D721Med (cell line): ENCODE measurements at regions not wholly inside any gene's neighbourhood (a gene's known extent, or its start where the extent isn't known, plus 50 kb on each side); places are given as distances from the start of the nearest gene placed in this dataset.

Experiments
- DNase-seq: peaks from one replicate; pipeline ENCODE4 v3.0.0; 2011; ENCODE audit warnings: low spot score; ENCODE audit not compliant: insufficient read length
- FAIRE-seq: peaks from 2 replicates; lab custom pipeline; 2011; peaks lifted over from hg19 to GRCh38; lab: Jason Lieb, UNC
- TF ChIP-seq, protein P1 (sequence below): IDR thresholded peaks from 2 replicates; pipeline ENCODE4 v1.5.1; 2012; ENCODE audit warnings: mild to moderate bottlenecking, control low read depth; ENCODE audit not compliant: insufficient read depth; ENCODE audit errors: missing control alignments

DNA sequence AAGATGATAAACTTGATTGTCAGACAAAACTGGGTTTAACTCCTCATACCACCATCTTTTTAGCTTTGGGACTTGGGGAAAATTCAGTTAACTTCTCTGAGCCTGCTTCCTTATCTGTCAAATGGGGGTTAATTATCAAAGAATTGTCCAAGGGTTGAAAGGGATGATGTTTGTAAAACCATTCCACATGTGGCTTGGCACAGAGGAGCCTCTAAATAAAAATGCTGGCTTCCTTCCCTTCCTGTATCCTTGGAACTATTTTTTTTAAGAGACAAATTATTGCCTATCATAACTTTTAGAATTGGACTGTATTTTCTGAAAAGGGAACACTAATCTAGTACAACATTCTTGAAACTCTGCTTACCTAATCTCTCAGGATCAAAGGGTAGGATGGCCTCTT lies 143.4 kb upstream of the USP24 start:
- TF ChIP-seq, protein P1, sequence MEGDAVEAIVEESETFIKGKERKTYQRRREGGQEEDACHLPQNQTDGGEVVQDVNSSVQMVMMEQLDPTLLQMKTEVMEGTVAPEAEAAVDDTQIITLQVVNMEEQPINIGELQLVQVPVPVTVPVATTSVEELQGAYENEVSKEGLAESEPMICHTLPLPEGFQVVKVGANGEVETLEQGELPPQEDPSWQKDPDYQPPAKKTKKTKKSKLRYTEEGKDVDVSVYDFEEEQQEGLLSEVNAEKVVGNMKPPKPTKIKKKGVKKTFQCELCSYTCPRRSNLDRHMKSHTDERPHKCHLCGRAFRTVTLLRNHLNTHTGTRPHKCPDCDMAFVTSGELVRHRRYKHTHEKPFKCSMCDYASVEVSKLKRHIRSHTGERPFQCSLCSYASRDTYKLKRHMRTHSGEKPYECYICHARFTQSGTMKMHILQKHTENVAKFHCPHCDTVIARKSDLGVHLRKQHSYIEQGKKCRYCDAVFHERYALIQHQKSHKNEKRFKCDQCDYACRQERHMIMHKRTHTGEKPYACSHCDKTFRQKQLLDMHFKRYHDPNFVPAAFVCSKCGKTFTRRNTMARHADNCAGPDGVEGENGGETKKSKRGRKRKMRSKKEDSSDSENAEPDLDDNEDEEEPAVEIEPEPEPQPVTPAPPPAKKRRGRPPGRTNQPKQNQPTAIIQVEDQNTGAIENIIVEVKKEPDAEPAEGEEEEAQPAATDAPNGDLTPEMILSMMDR = no peak
- DNase-seq = no peak
- FAIRE-seq = no peak

DNA sequence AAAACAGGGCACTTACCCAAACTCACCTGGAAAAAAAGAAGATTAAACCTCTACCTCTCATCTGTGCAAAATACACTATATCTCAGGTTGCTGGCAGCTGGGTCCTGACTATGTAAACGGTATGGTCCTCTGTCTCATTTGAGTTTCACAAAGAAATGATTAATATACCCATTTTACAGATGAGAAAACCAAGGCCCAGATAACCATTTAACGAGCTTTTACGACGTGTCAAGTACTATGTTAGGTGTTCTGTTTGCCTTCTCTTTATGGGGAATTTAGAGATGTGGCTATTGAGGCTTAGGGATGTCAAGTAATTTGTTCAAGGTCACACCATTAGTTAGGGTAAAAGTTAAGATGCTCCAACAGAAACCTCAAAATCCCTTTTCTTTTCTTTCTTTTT lies 140.4 kb upstream of the USP24 start:
- TF ChIP-seq, protein P1 = no peak
- DNase-seq (no peak), FAIRE-seq (no peak)

DNA sequence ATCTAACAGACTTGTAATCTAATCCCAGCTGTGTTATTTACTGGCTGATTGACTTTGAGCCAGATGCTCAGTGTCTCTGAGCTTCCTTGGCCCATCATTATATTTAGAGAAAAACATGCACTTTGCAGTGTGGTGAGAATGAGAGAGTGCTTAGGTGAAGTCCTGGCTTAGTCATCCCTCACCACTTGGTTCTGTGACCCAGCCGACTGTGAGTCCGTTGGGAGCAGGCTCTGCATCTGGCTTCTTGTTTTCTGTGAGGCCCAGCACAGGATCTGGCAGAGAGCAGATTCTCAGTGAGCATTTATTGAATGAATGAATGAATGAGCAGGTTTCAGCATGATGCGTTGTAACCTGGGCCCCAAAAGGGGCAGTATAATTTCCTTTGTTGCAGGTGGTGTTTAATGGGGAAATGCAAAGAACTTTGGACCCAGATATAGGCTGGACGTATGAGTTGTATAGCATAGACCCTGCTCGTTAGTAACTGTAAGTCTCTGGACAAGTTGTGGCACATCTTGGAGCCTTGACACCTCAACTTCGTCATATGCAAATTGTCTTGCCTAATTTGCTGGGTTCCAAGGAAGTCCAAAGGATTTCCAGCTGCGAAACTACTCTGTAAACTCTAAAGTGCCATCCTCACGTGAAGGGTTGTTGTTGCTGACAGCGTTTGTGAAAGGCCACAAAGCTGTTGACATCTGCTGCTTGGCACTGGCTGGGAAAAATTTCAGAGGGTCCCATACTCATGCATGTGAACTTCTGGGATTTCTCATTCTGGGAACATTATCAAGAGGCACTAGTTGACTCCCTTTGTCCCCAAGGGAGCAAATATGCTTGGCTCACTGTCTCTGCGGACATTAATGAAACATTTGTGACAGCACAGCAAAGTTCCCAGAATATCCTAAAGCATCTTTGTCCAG lies 138.8 kb upstream of the USP24 start:
- TF ChIP-seq, protein P1 = no peak
- no peak for DNase-seq
- no peak for FAIRE-seq

DNA sequence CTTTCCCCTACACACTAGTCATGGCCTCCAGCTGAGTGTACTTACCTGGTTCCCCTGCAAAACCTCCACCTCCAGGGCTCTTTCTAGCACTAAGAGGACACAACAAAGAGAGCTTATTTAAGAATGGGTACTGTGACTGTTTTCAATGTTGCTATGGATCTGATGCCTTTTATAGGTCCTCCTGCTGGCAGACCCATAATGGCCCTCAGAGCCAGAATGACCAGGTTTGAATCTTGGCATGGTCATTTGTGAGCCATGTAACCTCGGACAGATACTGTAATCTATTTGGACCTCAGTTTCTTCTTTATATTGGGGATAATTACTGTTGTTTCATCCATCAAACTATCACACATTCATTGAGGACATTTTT lies 137.6 kb upstream of the USP24 start:
- TF ChIP-seq, protein P1 = no peak
- FAIRE-seq (no peak), DNase-seq (no peak)

DNA sequence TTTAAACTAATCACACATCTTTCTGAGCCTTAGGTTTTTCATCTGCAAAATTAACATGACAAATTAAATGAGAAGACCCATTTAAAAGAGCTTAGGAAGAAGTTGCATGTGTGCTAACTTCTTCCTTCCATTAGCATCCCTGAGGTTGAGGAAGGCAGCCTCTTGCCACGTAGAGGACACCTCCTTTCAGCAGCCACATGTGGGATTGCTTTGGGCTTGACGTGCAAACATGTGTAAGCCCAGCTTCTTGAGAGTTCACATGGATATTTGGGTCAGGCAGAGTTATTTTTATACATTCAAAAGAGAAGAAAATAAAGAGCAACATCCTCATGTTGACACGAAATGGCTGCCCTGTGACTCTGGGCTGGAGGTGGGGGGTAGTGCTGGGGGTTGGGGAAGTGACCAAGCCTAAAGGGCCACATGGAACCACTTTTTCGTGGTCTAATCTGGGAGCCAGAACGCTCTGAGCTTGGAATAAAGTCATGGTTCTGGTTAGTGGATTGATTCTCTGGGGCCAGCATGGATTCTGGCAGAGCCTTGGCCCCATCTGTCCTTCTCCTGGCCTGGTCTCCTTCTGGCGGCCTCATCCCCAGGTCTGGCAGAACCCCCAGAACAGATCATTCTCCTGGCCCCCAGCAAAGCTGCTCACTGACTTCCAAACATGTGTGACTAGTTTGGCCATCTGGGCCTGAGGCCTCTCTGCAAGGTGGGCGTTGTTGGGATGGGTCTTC lies 137.1 kb upstream of the USP24 start:
- TF ChIP-seq, protein P1 = no peak
- DNase-seq (no peak), FAIRE-seq (no peak)

DNA sequence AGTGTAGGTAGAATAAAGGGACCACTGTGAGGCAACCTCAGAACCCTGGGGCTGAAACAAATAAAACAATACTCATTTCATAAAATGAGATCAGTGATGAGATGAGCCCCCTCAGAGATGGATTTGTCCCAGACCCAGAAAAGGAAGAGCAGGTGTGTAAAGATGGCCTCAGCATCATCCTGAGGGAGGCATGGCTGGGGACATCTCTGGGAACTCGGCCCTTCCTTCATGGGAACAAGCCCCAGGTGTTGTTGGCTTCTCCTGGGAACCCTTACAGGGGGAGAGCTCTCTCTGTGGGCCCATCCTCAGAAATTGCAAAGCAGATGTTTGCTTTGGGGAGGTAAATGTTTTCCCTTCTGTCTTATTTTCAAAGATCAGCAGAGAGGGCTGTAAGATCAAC lies 133.2 kb upstream of the USP24 start:
- TF ChIP-seq, protein P1 = no peak
- DNase-seq (no peak), FAIRE-seq (no peak)
